GM18505 (cell line): ENCODE measurements at regions not wholly inside any gene's neighbourhood (a gene's known extent, or its start where the extent isn't known, plus 50 kb on each side); places are given as distances from the start of the nearest gene placed in this dataset.

Experiments used
- ATAC-seq: cut with Tn5 transposase; IDR thresholded peaks from one replicate; pipeline ENCODE4 v1.9.1; 2021; ENCODE audit not compliant: unreplicated experiment
- POLR2A ChIP-seq: IDR thresholded peaks from 4 replicates; pipeline ENCODE4 v1.6.1; 2011; ENCODE audit warnings: borderline replicate concordance; ENCODE audit not compliant: insufficient read depth, insufficient read length; ENCODE audit errors: extremely low read depth

DNA sequence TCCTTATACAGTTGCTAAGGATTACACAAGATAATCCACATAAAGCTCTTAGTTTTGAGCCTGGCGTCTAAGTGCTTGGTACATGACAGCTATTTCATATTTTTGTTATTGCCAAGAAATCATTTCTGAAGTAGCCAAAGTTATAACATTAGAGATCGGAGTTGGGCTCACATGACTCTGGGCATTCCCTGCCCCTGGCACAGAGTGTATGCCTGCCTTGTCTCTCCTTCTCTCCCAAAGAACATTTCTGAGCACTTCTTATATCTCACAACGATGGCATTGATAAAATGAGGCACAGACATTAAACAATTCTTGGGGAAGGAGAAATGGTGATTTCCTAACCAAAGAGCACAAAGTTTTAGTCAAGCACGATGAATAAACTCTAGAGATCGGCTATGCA, 87.7 kb upstream of the DDX18 start:
- no peak for TF ChIP-seq POLR2A
- ATAC-seq, result no peak

DNA sequence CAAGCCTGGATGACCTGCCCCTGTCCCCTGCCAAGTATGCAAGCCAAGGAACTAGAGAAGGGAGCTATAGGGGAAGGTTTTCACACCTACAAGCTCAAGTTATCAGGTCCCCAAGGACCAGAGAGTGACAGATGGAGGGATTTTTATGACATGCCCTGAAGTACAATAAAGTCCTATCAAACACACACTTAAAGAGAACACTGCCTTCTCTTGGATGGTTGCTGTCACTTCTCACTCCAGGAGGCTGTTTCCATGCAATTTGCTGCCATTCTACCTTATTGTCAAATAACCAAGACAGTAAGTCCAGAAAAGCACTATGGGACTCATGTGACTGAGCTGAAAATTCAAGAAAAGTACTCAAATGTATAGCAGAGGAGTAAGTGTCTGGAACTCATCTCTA, 76.6 kb upstream of the DDX18 start:
- no peak for ATAC-seq

DNA sequence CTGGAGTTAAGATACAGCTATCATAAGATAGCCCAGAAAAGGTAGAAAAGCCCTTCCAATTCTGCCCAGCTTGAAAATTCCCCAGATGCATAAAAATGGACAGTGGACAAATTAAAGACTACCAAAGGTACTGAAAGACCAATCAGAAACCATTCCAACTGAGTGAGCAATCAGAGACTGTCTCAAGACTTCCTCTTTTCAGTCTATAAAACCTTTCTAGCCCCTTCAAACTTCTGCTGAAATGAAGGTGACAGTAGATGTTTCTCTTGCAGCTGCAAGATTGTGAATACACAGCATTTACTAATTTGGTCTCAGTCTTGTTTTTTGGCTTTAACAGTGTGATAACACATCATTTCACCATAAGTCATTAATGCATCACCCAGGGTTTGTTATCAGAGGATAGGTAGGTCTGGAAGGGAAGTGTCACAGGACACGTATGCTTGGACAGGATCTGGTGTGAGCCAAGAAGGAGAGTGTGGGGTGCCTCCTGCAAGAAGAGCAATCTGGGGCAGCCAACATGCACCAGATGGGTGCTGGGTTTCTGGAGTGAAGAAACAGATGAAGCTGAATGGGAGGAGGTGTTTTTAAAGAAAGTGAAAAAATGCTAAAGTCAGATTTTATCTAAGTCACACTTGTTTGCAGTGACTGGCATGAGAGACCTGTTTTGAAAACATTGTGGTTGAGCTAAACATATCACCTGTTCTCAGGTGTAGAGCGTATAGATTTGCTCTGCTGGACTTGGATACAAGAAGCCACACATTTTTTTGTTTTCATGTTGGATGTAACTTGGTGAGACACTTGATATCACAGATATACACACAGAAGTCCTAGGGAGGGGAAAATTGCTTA, 75.3 kb upstream of the DDX18 start:
- ATAC-seq, result no peak

More for the DNA sequence above, 76.6 kb upstream of the DDX18 start:
- no peak for TF ChIP-seq POLR2A

DNA sequence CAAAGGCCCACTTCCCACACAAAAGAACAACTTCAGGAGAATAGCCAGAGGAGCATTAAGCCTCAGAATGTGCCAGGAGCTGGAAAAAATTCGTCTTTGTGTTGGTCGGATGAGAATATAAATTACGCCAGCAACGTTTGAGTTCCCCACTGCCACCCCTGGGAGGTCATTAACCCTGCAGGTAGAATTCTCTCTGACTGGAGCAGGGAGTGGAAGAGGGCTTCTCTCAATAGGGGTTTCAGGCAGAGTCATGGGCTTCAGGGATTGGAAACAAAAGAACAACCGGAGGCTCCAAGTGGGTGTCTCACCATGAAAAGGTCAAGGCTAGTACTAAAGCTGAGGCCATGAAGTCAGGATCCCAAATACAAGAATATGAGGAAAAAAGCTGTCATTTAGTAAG, 69.0 kb upstream of the DDX18 start:
- ATAC-seq, result no peak
- TF ChIP-seq POLR2A, result no peak

More for the DNA sequence above, 75.3 kb upstream of the DDX18 start:
- no peak for TF ChIP-seq POLR2A

DNA sequence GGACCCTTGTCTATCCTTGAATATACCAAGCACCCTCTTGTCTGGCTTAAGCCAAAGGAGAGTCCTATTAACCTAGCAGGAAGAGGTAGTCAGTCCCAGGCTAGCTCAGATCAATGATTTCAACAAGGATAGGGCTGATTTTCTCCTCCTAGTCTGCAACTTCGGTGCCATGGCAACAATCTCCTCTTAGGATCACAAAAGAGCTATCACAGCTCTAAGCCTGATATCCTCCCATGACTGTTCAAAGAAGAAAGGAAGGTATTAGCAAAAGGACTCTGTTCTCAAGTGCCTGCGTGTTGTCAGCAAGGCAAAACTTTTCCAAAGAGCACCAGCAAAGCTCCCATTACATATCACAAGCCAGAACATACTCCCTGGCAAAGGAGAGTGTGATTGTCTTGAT, 58.7 kb upstream of the DDX18 start:
- TF ChIP-seq POLR2A, result no peak

DNA sequence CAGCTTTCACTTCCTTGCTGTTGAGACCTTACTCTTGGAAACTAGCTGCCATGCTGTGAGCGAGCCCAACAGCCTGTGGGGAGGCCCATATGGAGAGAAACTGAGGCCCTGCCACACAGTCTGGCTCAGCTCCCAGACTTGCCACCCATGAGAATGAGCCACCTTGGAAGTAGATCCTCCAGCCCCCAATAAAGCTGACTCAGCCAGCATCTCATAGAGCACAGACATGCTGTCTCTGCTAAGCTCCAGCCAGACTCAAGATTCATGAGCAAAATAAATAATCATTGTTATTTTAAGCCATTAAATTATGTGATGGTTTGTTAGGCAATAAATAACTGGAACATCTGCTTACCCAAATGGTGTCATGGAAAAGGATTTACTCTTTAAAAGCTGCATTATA, 53.6 kb upstream of the DDX18 start:
- TF ChIP-seq POLR2A, result no peak

More for the DNA sequence above, 58.7 kb upstream of the DDX18 start:
- ATAC-seq, result no peak

DNA sequence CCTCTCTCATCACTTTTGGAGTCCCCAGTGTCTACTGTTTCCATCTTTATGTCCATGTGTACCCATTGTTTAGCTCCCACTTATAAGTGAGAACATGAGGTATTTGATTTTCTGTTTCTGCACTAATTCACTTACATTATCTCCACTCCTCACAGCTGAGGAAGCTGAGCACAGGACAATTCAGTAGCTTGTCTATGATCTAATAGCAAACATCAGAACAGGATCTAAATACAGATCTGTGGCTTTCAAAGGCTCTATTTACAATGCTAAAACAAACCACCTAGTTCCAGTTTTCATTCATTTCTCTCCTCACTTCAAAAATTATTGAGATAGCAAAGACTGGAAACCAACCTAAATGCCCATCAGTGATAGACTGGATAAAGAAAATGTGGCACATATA, 52.0 kb upstream of the DDX18 start:
- no peak for TF ChIP-seq POLR2A
- ATAC-seq, result no peak

More for the DNA sequence above, 53.6 kb upstream of the DDX18 start:
- ATAC-seq, result no peak

DNA sequence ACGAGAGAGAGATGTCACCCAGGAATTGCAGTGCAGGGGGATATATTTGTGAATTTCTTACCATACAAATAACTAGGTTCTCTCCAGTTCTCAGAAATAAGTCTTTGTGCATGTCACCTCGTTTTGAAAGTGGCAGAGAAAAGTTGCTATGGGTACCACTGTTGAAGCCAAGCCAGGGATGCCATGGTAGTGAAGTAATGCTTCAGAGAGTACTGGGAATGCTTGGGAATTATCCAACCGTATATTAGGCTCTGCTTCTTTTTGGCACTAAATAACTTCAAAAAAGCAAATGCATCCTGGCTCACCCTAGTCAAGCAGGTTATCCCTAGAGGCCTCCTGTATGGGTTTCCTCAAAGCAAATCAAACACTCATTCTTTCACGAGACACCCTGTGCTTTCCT, 50.7 kb upstream of the DDX18 start:
- TF ChIP-seq POLR2A, result no peak
- no peak for ATAC-seq
